HG03469 (cell line): ENCODE measurements at regions not wholly inside any gene's neighbourhood (a gene's known extent, or its start where the extent isn't known, plus 50 kb on each side); places are given as distances from the start of the nearest gene placed in this dataset.

Source experiments
- ATAC-seq: cut with Tn5 transposase; IDR thresholded peaks from one replicate; pipeline ENCODE4 v1.9.1; 2021; ENCODE audit warnings: mild to moderate bottlenecking, moderate library complexity, moderate number of reproducible peaks; ENCODE audit not compliant: unreplicated experiment

GRCh38 chr2:226018641-226019040, 619.1 kb downstream of the NYAP2 start:
- ATAC-seq, result no peak

GRCh38 chr2:226017537-226017936, 618.0 kb downstream of the NYAP2 start:
- no peak for ATAC-seq

- ATAC-seq, result no peak
Measured at GRCh38 chr2:226017107-226017506, 617.6 kb downstream of the NYAP2 start.

GRCh38 chr2:226011716-226012450, 612.4 kb downstream of the NYAP2 start:
- ATAC-seq, result no peak

GRCh38 chr2:226002438-226002837, 602.9 kb downstream of the NYAP2 start:
- ATAC-seq, result no peak

GRCh38 chr2:226001716-226002115, 602.2 kb downstream of the NYAP2 start:
- no peak for ATAC-seq

GRCh38 chr2:225999692-226000091, 600.2 kb downstream of the NYAP2 start:
- ATAC-seq, result no peak

GRCh38 chr2:225998653-225999052, 599.1 kb downstream of the NYAP2 start:
- ATAC-seq, result no peak

GRCh38 chr2:225998116-225998515, 598.6 kb downstream of the NYAP2 start:
- no peak for ATAC-seq

- ATAC-seq, result no peak
Measured at GRCh38 chr2:225996462-225996828, 596.9 kb downstream of the NYAP2 start.

GRCh38 chr2:225995796-225996461, 596.4 kb downstream of the NYAP2 start:
- ATAC-seq, result no peak

GRCh38 chr2:225994748-225995405, 595.4 kb downstream of the NYAP2 start:
- ATAC-seq, result no peak

GRCh38 chr2:225993430-225993829, 593.9 kb downstream of the NYAP2 start:
- ATAC-seq, result no peak

- ATAC-seq, result no peak
Measured at GRCh38 chr2:225989809-225990208, 590.3 kb downstream of the NYAP2 start.

- no peak for ATAC-seq
Measured at GRCh38 chr2:225980372-225980771, 580.9 kb downstream of the NYAP2 start.

GRCh38 chr2:225971433-225971832, 571.9 kb downstream of the NYAP2 start:
- ATAC-seq, result no peak

GRCh38 chr2:225948903-225949302, 549.4 kb downstream of the NYAP2 start:
- no peak for ATAC-seq

GRCh38 chr2:225938991-225939390, 539.5 kb downstream of the NYAP2 start:
- no peak for ATAC-seq

- no peak for ATAC-seq
Measured at GRCh38 chr2:225937625-225938187, 538.2 kb downstream of the NYAP2 start.

- no peak for ATAC-seq
Measured at GRCh38 chr2:225932811-225933413, 533.4 kb downstream of the NYAP2 start.

GRCh38 chr2:225930687-225931086, 531.2 kb downstream of the NYAP2 start:
- no peak for ATAC-seq
